Stomach (tissue), 4 donors: ENCODE measurements at regions not wholly inside any gene's neighbourhood (a gene's known extent, or its start where the extent isn't known, plus 50 kb on each side); places are given as distances from the start of the nearest gene placed in this dataset.

Experiments
- POLR2A ChIP-seq, 4 donors: fragments of 450-650 bp; IDR thresholded peaks; one replicate each; pipeline ENCODE4 v1.6.1; 2016; ENCODE audit warnings: antibody characterized with exemption in 4 of 4, control low read depth in 2 of 4, mild to moderate bottlenecking in 1 of 4, moderate library complexity in 1 of 4
- POLR2AphosphoS5 ChIP-seq, 3 donors: sonication (generic); formaldehyde crosslinking; IDR thresholded peaks; one replicate each; pipeline ENCODE4 v1.6.1; 2016; ENCODE audit warnings: antibody characterized with exemption in 3 of 3
- TF ChIP-seq, protein P1 (sequence below), 7 experiments: fragments of 450-650 bp in 4 of 7; fragments of 200-600 bp in 3 of 7; sonication (generic) in 3 of 7; IDR thresholded peaks; one replicate each; pipeline ENCODE4 v1.5.1; 2016 to 2019; ENCODE audit warnings: antibody characterized with exemption in 7 of 7, control low read depth in 2 of 7, mild to moderate bottlenecking in 1 of 7

DNA sequence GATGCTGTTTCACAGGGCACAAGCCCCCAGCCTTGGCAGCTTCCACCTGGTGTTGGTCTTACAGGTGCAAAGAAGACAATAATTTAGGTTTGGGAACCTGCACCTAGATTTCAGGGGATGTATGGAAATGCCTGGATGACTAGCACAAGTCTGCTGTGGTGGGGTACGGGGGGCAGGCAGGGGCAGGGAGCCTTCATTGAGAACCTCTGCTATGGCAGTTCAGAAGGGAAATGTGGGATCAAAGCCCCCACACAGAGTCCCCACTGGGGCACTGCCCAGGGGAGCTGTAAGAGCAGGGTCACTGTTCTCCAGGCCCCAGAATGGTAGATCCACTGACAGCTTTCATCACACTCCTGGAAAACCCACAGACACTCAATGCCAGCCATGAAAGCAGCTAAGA is 686.5 kb downstream of the FAM181B start:
- no peak for TF ChIP-seq POLR2A (IDR thresholded peaks at IDR 0.05)
- TF ChIP-seq, protein P1, sequence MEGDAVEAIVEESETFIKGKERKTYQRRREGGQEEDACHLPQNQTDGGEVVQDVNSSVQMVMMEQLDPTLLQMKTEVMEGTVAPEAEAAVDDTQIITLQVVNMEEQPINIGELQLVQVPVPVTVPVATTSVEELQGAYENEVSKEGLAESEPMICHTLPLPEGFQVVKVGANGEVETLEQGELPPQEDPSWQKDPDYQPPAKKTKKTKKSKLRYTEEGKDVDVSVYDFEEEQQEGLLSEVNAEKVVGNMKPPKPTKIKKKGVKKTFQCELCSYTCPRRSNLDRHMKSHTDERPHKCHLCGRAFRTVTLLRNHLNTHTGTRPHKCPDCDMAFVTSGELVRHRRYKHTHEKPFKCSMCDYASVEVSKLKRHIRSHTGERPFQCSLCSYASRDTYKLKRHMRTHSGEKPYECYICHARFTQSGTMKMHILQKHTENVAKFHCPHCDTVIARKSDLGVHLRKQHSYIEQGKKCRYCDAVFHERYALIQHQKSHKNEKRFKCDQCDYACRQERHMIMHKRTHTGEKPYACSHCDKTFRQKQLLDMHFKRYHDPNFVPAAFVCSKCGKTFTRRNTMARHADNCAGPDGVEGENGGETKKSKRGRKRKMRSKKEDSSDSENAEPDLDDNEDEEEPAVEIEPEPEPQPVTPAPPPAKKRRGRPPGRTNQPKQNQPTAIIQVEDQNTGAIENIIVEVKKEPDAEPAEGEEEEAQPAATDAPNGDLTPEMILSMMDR (IDR thresholded peaks at IDR 0.05) = no peak
- TF ChIP-seq POLR2AphosphoS5 (IDR thresholded peaks at IDR 0.05) = no peak
